ENCODE measurements at regions not wholly inside any gene's neighbourhood (a gene's known extent, or its start where the extent isn't known, plus 50 kb on each side); places are given as distances from the start of the nearest gene placed in this dataset.
A peak's percentile ranks its signal among the peaks of the same experiment; 100 is the strongest.

DNA sequence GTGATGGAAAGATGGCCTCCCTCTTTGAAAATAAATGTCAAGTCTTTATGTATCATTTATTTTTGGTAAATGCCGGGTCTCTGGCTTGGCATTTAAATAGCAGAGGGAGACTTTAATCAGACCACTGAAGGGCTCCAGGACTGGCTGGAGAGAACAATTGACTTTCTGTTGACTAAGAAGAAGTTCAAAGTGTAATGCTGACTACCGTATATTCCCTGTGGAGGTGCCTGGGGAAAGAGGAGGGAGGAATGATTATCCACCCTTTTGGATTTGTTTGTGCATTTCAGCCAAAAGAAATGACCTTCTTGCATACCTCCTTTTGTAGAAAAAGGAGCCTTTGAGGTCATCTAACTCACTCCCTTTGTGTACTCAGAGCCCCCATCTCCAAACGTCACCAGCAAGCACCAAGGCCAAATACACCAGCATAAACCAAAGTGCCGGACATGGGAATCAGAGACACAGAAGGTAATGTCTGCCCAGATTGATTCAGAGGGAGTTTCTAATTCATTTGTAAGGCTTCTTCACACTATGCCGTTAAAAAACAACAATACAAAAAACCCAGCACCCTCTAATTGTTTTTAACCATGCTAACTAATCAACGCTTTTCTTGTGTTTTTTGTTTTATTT is 75.2 kb downstream of the PRLHR start:
- Histone ChIP-seq H3K4me1 (0 out of 3 replicates have a peak, but pooled peaks cover 5% of the 10 kb centered on the region), H3K4me3 (no peak overlapping the region), H3K9me3 (peaks cover 22% of the 10 kb centered on the region), H3K27ac (no peak overlapping the region), H3K4me2 (no peak overlapping the region)
- ChIA-PET CTCF (no interaction called here), POLR2A (no interaction called here)
- no peak for ATAC-seq
- no peak for FAIRE-seq
- no peak for DNase-seq (ENCODE audit: low read depth in 1 of 2, low spot score in 1 of 2)
- TF ChIP-seq ZNF302 (CRISPR knock-in tag; IDR thresholded peaks at IDR 0.05), result no peak
- no peak for TF ChIP-seq ZSCAN20 (CRISPR knock-in tag; IDR thresholded peaks at IDR 0.05)
- TF ChIP-seq ZFP36 (IDR thresholded peaks at IDR 0.05; ENCODE audit: borderline replicate concordance, partially characterized antibody), result no peak
- TF ChIP-seq NPAS2 (CRISPR knock-in tag; IDR thresholded peaks at IDR 0.05; ENCODE audit: borderline replicate concordance), result no peak
- no peak for TF ChIP-seq POLR2AphosphoS2 (conservative IDR thresholded peaks at IDR 0.05; ENCODE audit: low read length)
- TF ChIP-seq SREBF2 (IDR thresholded peaks at IDR 0.05), result no peak
- no peak for TF ChIP-seq JUNB (IDR thresholded peaks at IDR 0.05)
- no peak for TF ChIP-seq BHLHE40 (IDR thresholded peaks at IDR 0.05; ENCODE audit: low read depth, low read length)
- TF ChIP-seq RNF2 (IDR thresholded peaks at IDR 0.05; ENCODE audit: borderline replicate concordance, low read depth), result no peak
- TF ChIP-seq EHMT2 (IDR thresholded peaks at IDR 0.05; ENCODE audit: low read depth), result no peak
- TF ChIP-seq, protein P1, sequence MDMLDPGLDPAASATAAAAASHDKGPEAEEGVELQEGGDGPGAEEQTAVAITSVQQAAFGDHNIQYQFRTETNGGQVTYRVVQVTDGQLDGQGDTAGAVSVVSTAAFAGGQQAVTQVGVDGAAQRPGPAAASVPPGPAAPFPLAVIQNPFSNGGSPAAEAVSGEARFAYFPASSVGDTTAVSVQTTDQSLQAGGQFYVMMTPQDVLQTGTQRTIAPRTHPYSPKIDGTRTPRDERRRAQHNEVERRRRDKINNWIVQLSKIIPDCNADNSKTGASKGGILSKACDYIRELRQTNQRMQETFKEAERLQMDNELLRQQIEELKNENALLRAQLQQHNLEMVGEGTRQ (IDR thresholded peaks at IDR 0.05), result no peak
- no peak for TF ChIP-seq FOXS1 (CRISPR knock-in tag; IDR thresholded peaks at IDR 0.05)
- TF ChIP-seq NR3C1 (IDR thresholded peaks at IDR 0.05), result no peak
- TF ChIP-seq, protein P2, sequence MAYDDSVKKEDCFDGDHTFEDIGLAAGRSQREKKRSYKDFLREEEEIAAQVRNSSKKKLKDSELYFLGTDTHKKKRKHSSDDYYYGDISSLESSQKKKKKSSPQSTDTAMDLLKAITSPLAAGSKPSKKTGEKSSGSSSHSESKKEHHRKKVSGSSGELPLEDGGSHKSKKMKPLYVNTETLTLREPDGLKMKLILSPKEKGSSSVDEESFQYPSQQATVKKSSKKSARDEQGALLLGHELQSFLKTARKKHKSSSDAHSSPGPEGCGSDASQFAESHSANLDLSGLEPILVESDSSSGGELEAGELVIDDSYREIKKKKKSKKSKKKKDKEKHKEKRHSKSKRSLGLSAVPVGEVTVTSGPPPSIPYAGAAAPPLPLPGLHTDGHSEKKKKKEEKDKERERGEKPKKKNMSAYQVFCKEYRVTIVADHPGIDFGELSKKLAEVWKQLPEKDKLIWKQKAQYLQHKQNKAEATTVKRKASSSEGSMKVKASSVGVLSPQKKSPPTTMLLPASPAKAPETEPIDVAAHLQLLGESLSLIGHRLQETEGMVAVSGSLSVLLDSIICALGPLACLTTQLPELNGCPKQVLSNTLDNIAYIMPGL (CRISPR knock-in tag; IDR thresholded peaks at IDR 0.05; ENCODE audit: borderline replicate concordance), result no peak
- no peak for TF ChIP-seq HDAC2 (IDR thresholded peaks at IDR 0.05)
- TF ChIP-seq CHD4 (IDR thresholded peaks at IDR 0.05; ENCODE audit: borderline replicate concordance), result no peak
- no peak for TF ChIP-seq HOXB5 (CRISPR knock-in tag; IDR thresholded peaks at IDR 0.05)
- no peak for TF ChIP-seq PHF8 (IDR thresholded peaks at IDR 0.05; ENCODE audit: borderline replicate concordance, low read depth)
- TF ChIP-seq HOXA7 (CRISPR knock-in tag; IDR thresholded peaks at IDR 0.05), result no peak
- no peak for TF ChIP-seq CBX8 (IDR thresholded peaks at IDR 0.05)
- 30% methylated on average over 6 of the region's 6 CpGs for WGBS (ENCODE audit: missing lambda C conversion rate)

DNA sequence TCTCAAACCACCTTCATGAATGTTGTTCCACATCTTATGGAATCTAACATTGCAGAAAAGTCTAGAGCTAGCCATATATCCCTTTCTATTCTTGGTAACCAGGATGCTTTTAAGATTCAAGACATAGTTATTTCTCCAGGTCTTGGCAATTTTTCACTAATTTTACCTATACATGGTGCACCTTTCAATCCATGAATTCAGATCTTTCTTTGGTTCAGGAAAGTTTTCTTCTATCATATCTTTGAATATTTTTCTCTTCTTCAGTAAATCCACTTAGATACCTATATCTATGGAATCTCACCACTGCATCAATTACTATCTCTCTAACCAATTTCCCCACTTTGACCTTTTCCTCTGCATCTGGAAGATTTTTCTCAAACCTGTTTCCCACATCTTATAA is 77.4 kb downstream of the PRLHR start:
- no peak overlapping the region for H3K4me3 ChIP-seq
- no peak overlapping the region for H3K4me2 ChIP-seq
- POLR2A ChIA-PET, result no interaction called here
- 0 out of 3 replicates have a peak, but pooled peaks cover 5% of the 10 kb centered on the region for H3K4me1 ChIP-seq
- no peak overlapping the region for H3K27ac ChIP-seq
- DNase-seq (ENCODE audit: low read depth in 1 of 2, low spot score in 1 of 2) (no peak), ATAC-seq (no peak), FAIRE-seq (peak; percentile 54)
- H3K9me3 ChIP-seq, result peaks cover 24% of the 10 kb centered on the region
- TF ChIP-seq HOXA7 (CRISPR knock-in tag; IDR thresholded peaks at IDR 0.05) (no peak), HOXB13 (CRISPR knock-in tag; IDR thresholded peaks at IDR 0.05; ENCODE audit: low read depth) (no peak), ESRRA (IDR thresholded peaks at IDR 0.05; ENCODE audit: borderline replicate concordance, low read length) (no peak)
- CTCF ChIA-PET, result no interaction called here

DNA sequence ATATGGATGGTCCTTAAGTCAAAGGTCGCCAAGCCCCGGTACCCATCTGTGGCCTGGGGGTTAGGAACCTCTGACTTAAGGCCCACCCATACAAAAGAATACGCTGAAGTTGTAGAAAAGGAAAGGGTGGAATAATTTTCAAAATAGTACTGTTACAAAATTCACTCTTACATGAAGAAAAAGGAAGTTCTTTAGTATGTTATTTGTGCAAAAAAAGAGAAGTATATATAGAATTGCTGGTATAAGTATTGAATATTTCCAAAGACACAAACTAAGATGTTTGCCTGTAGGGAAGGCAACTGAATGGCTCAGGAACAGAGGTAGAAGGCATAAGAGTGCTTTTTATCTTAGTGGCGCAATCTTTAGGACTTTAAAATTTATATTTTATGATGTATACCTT is 78.7 kb downstream of the PRLHR start:
- ChIA-PET CTCF (no interaction called here), POLR2A (no interaction called here)
- Histone ChIP-seq H3K9me3 (peaks cover 24% of the 10 kb centered on the region), H3K27ac (no peak overlapping the region), H3K4me2 (no peak overlapping the region), H3K4me3 (no peak overlapping the region), H3K4me1 (no peaks in the 10 kb centered on the region)
- no peak for FAIRE-seq
- no peak for DNase-seq (ENCODE audit: low read depth in 1 of 2, low spot score in 1 of 2)
- TF ChIP-seq RAD21 (conservative IDR thresholded peaks at IDR 0.05 in 1 of 2, IDR thresholded peaks at IDR 0.05 in 1 of 2) (no peak), SREBF2 (IDR thresholded peaks at IDR 0.05) (no peak), ZNF302 (CRISPR knock-in tag; IDR thresholded peaks at IDR 0.05) (no peak)
- WGBS (ENCODE audit: missing lambda C conversion rate), result 19% methylated on average over 4 of the region's 4 CpGs
- no peak for ATAC-seq

Data from A549 (cell line).